Endothelial cell of umbilical vein (primary cell): ENCODE measurements at regions not wholly inside any gene's neighbourhood (a gene's known extent, or its start where the extent isn't known, plus 50 kb on each side); places are given as distances from the start of the nearest gene placed in this dataset.

Source experiments
- BruUV-seq: library from RNA; stranded (reverse); fragments of 400-500 nt; replicated peaks from 2 replicates; lab custom pipeline; 2021; lab: Mats Ljungman, UMichigan
- CTCF ChIA-PET: fragments of 300-600, 350-600 bp; sonication (Branson Sonifier 250); formaldehyde crosslinking; loops from one replicate; lab custom pipeline; 2021; ENCODE audit warnings: antibody characterized with exemption, inconsistent platforms; lab: Charles Lee
- POLR2A ChIA-PET: fragments of 300-600, 350-600 bp; sonication (Branson Sonifier 250); formaldehyde crosslinking; loops from one replicate; lab custom pipeline; 2021; ENCODE audit warnings: antibody characterized with exemption, inconsistent platforms; lab: Charles Lee
- DNase-seq: peaks from one replicate; pipeline ENCODE4 v3.0.0-alpha.2; 2011; ENCODE audit warnings: low read depth, low spot score
- FAIRE-seq: peaks from 2 replicates; lab custom pipeline; 2011; peaks lifted over from hg19 to GRCh38; lab: Jason Lieb, UNC
- H2AFZ ChIP-seq: 2 replicates; pipeline ENCODE4 v1.6.0; 2012; ENCODE audit warnings: low read depth, low read length, control low read depth, inconsistent platforms
- H3K27ac ChIP-seq: 2 replicates; pipeline ENCODE4 v1.5.1; 2011; ENCODE audit warnings: low read depth, mild to moderate bottlenecking, control low read depth, low read length, moderate library complexity; ENCODE audit not compliant: insufficient read depth
- H3K27me3 ChIP-seq, 2 experiments: 2 replicates each; pipeline versions ENCODE4 v1.6.0 to v1.6.1; 2011; ENCODE audit warnings: low read length in 2 of 2, mixed read lengths in 1 of 2; ENCODE audit not compliant: control insufficient read depth in 2 of 2, insufficient read depth in 2 of 2
- H3K36me3 ChIP-seq, 2 experiments: 2 replicates in 1 of 2; 3 replicates in 1 of 2; pipeline ENCODE4 v1.5.1; 2011; ENCODE audit warnings: low read length in 2 of 2, mild to moderate bottlenecking in 1 of 2, moderate library complexity in 1 of 2; ENCODE audit not compliant: control insufficient read depth in 2 of 2, insufficient read depth in 2 of 2; ENCODE audit errors: extremely low read depth in 1 of 2
- H3K4me1 ChIP-seq: 3 replicates; pipeline ENCODE4 v1.5.1; 2011; ENCODE audit warnings: mild to moderate bottlenecking, low read length; ENCODE audit not compliant: control insufficient read depth, insufficient read depth; ENCODE audit errors: extremely low read depth
- H3K4me2 ChIP-seq: 2 replicates; pipeline ENCODE4 v1.6.1; 2011; ENCODE audit warnings: low read length, control low read depth, mixed read lengths; ENCODE audit not compliant: insufficient read depth
- H3K4me3 ChIP-seq, 3 experiments: fragments of 200-600 bp in 1 of 3; sonication (generic), shearing (Covaris generic) in 1 of 3; replicated peaks in 1 of 3; 2 replicates each; pipeline ENCODE4 v1.5.1; 2011 to 2016; ENCODE audit warnings: control low read depth in 3 of 3, low read length in 3 of 3, mild to moderate bottlenecking in 2 of 3, inconsistent platforms in 1 of 3, low read depth in 1 of 3, moderate library complexity in 1 of 3; ENCODE audit not compliant: insufficient read depth in 1 of 3
- H3K79me2 ChIP-seq: 2 replicates; pipeline ENCODE4 v1.6.0; 2012; ENCODE audit warnings: low read length, inconsistent platforms; ENCODE audit not compliant: control insufficient read depth, insufficient read depth
- H3K9ac ChIP-seq: replicated peaks from 2 replicates; pipeline ENCODE3; 2011; ENCODE audit warnings: low read length, control low read depth; ENCODE audit not compliant: insufficient read depth; ENCODE audit errors: extremely low read depth
- H3K9me1 ChIP-seq: replicated peaks from 3 replicates; pipeline ENCODE4 v1.6.0; 2011; ENCODE audit warnings: mild to moderate bottlenecking, low read length; ENCODE audit not compliant: control insufficient read depth, insufficient read depth; ENCODE audit errors: extremely low read depth
- H3K9me3 ChIP-seq: replicated peaks from 2 replicates; pipeline ENCODE4 v1.5.1; 2012; ENCODE audit warnings: low read length, inconsistent platforms; ENCODE audit not compliant: control insufficient read depth, insufficient read depth
- H4K20me1 ChIP-seq: replicated peaks from 2 replicates; pipeline ENCODE3; 2011; ENCODE audit warnings: mild to moderate bottlenecking, low read length; ENCODE audit not compliant: control insufficient read depth, insufficient read depth; ENCODE audit errors: extremely low read depth
- EZH2 ChIP-seq: IDR thresholded peaks from 2 replicates; pipeline ENCODE4 v1.6.1; 2012; ENCODE audit warnings: borderline replicate concordance, low read depth, mild to moderate bottlenecking, moderate library complexity, low read length, inconsistent platforms; ENCODE audit not compliant: severe bottlenecking
- FOS ChIP-seq: IDR thresholded peaks from 2 replicates; pipeline ENCODE4 v1.6.1; 2011; ENCODE audit warnings: mild to moderate bottlenecking, low read length, moderate library complexity, borderline replicate concordance; ENCODE audit not compliant: insufficient read depth
- GATA2 ChIP-seq: IDR thresholded peaks from 2 replicates; pipeline ENCODE4 v1.7.0; 2011; ENCODE audit warnings: low read depth, mild to moderate bottlenecking, moderate library complexity, mixed read lengths, low read length; ENCODE audit not compliant: insufficient read length, insufficient read depth
- JUN ChIP-seq: IDR thresholded peaks from 2 replicates; pipeline ENCODE4 v1.6.1; 2011; ENCODE audit warnings: borderline replicate concordance, low read depth; ENCODE audit not compliant: insufficient read length, insufficient read depth
- MYC ChIP-seq: IDR thresholded peaks from one replicate; pipeline ENCODE4 v1.6.1; 2011; ENCODE audit warnings: mild to moderate bottlenecking, low read depth, low read length
- POLR2A ChIP-seq: IDR thresholded peaks from 2 replicates; pipeline ENCODE4 v1.6.1; 2012; ENCODE audit warnings: low read depth, mild to moderate bottlenecking, control low read depth, low read length
- POLR2AphosphoS5 ChIP-seq: IDR thresholded peaks from 2 replicates; pipeline ENCODE4 v1.6.1; 2012; ENCODE audit warnings: low read depth, mild to moderate bottlenecking, control low read depth, low read length, moderate library complexity; ENCODE audit not compliant: insufficient read depth
- dilution Hi-C: fragments of 300-500 bp; cut with MboI; formaldehyde crosslinking; loops from one replicate; pipeline ENCODE4 v1.15.0; 2019; ENCODE audit warnings: low sequenced_read_pairs; ENCODE audit not compliant: extremely low pct_ligation_motif_present
- intact Hi-C: fragments of 100-400 bp; cut with micrococcal nuclease; formaldehyde crosslinking; loops from one replicate; pipeline ENCODE4 v1.10.0; 2022
- TF ChIP-seq, protein P1 (sequence below), 2 donors: IDR thresholded peaks; 1 replicate in 1 of 2; 2 replicates in 1 of 2; pipeline ENCODE4 v1.5.1; 2011; ENCODE audit warnings: low read length in 2 of 2, mild to moderate bottlenecking in 2 of 2, moderate library complexity in 2 of 2, control low read depth in 1 of 2, inconsistent platforms in 1 of 2, low read depth in 1 of 2; ENCODE audit not compliant: insufficient read depth in 1 of 2; ENCODE audit errors: extremely low read depth in 1 of 2
- TF ChIP-seq, protein P2 (sequence below): IDR thresholded peaks from 2 replicates; pipeline ENCODE4 v1.6.1; 2011; ENCODE audit not compliant: insufficient read depth, insufficient read length

DNA sequence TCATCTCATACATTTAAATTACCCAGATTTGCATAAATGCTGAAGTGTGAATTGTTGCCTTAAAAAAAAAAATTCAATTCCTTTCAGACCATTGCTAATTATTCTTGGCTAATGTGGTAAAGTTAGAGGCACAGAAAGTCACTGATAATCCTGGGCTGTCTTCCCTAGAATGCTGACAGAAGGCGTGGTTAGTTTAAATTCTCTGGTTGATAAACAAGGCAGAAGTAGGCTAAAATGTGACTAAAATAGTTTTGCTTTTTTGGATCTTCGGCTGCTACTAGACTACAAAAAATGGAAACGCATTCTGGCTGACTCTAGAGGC, 193.7 kb downstream of the OTOL1 start:
- CTCF ChIA-PET = no interaction called here
- DNase-seq (no peak), FAIRE-seq (no peak)
- intact Hi-C loops (no loop called here), dilution Hi-C loops (no loop called here)
- Histone ChIP-seq H3K36me3 (no peaks in the 10 kb centered on the region), H3K27me3 (no peaks in the 10 kb centered on the region), H3K9me3 (peaks cover 8% of the 10 kb centered on the region), H3K4me2 (no peak overlapping the region), H3K4me1 (no peaks in the 10 kb centered on the region), H3K27ac (no peak overlapping the region), H4K20me1 (no peaks in the 10 kb centered on the region), H3K9ac (no peak overlapping the region), H3K9me1 (no peaks in the 10 kb centered on the region), H3K79me2 (no peaks in the 10 kb centered on the region), H3K4me3 (no peak overlapping the region), H2AFZ (no peak overlapping the region)
- no TSS peak for BruUV-seq
- POLR2A ChIA-PET = no interaction called here
- TF ChIP-seq POLR2AphosphoS5 (no peak), JUN (no peak), GATA2 (no peak), EZH2 (no peak), MYC (no peak), POLR2A (no peak), FOS (no peak)
- TF ChIP-seq, protein P1, sequence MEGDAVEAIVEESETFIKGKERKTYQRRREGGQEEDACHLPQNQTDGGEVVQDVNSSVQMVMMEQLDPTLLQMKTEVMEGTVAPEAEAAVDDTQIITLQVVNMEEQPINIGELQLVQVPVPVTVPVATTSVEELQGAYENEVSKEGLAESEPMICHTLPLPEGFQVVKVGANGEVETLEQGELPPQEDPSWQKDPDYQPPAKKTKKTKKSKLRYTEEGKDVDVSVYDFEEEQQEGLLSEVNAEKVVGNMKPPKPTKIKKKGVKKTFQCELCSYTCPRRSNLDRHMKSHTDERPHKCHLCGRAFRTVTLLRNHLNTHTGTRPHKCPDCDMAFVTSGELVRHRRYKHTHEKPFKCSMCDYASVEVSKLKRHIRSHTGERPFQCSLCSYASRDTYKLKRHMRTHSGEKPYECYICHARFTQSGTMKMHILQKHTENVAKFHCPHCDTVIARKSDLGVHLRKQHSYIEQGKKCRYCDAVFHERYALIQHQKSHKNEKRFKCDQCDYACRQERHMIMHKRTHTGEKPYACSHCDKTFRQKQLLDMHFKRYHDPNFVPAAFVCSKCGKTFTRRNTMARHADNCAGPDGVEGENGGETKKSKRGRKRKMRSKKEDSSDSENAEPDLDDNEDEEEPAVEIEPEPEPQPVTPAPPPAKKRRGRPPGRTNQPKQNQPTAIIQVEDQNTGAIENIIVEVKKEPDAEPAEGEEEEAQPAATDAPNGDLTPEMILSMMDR (IDR thresholded peaks at IDR 0.05; ENCODE audit: extremely low read depth in 1 of 2, insufficient read depth in 1 of 2, low read depth in 1 of 2, low read length in 2 of 2) = no peak
- TF ChIP-seq, protein P2, sequence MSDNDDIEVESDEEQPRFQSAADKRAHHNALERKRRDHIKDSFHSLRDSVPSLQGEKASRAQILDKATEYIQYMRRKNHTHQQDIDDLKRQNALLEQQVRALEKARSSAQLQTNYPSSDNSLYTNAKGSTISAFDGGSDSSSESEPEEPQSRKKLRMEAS = no peak
